Nephron (organoid): ENCODE measurements at regions not wholly inside any gene's neighbourhood (a gene's known extent, or its start where the extent isn't known, plus 50 kb on each side); places are given as distances from the start of the nearest gene placed in this dataset.
"Not testable (repeated sequence)": the region's sequence is repeated elsewhere in the genome, so short reads cannot be mapped to it uniquely, and the experiment has no call there.

Experiments
- H3K27ac Mint-ChIP-seq, 3 experiments: 2 replicates each; pipeline ENCODE4 v1.8.0; 2020; ENCODE audit warnings: mixed read lengths in 3 of 3, mild to moderate bottlenecking in 2 of 3, moderate library complexity in 1 of 3
- H3K27me3 Mint-ChIP-seq: 2 replicates; pipeline ENCODE4 v1.8.0; 2021; ENCODE audit warnings: low read depth, mild to moderate bottlenecking, moderate library complexity, mixed read lengths
- H3K36me3 Mint-ChIP-seq: 2 replicates; pipeline ENCODE4 v1.8.0; 2020; ENCODE audit warnings: low read depth, mixed read lengths
- H3K4me1 Mint-ChIP-seq: 2 replicates; pipeline ENCODE4 v1.8.0; 2020; ENCODE audit warnings: mixed read lengths
- H3K4me3 Mint-ChIP-seq, 3 experiments: 2 replicates each; pipeline ENCODE4 v1.8.0; 2020; ENCODE audit warnings: mild to moderate bottlenecking in 3 of 3, mixed read lengths in 3 of 3, moderate library complexity in 2 of 3
- H3K9me3 Mint-ChIP-seq: 2 replicates; pipeline ENCODE4 v1.8.0; 2020; ENCODE audit warnings: mixed read lengths
- TF ChIP-seq, protein P1 (sequence below), 3 experiments: fragments of 200-600 bp; sonication (generic); IDR thresholded peaks; one replicate each; pipeline ENCODE4 v1.5.0; 2021; ENCODE audit warnings: antibody characterized with exemption in 3 of 3; ENCODE audit not compliant: unreplicated experiment in 3 of 3

DNA sequence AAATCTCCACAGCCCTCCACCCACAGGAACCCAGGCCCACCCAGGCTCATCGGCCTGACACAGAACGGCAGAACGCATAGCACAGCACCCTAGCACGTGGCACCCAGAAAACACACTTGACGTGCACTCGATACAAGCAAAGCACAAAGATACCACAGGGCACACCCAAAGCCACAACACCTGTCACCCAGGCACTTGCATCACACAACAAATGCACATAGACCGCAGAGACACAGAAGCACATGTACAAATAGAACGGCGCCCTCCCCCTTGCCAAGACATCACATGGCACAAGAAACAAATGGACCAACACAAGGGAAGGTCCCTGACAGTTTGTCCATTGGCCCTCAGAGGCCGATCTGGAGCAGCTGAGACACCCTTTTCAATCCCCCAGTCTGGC, 147.7 kb upstream of the WSCD1 start:
- Mint-ChIP-seq H3K4me1 (peaks cover 16% of the 10 kb centered on the region), H3K4me3 (no peak overlapping the region), H3K9me3 (no peaks in the 10 kb centered on the region), H3K27ac (no peak overlapping the region), H3K27me3 (peaks cover 14% of the 10 kb centered on the region), H3K36me3 (no peaks in the 10 kb centered on the region)
- TF ChIP-seq, protein P1, sequence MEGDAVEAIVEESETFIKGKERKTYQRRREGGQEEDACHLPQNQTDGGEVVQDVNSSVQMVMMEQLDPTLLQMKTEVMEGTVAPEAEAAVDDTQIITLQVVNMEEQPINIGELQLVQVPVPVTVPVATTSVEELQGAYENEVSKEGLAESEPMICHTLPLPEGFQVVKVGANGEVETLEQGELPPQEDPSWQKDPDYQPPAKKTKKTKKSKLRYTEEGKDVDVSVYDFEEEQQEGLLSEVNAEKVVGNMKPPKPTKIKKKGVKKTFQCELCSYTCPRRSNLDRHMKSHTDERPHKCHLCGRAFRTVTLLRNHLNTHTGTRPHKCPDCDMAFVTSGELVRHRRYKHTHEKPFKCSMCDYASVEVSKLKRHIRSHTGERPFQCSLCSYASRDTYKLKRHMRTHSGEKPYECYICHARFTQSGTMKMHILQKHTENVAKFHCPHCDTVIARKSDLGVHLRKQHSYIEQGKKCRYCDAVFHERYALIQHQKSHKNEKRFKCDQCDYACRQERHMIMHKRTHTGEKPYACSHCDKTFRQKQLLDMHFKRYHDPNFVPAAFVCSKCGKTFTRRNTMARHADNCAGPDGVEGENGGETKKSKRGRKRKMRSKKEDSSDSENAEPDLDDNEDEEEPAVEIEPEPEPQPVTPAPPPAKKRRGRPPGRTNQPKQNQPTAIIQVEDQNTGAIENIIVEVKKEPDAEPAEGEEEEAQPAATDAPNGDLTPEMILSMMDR (IDR thresholded peaks at IDR 0.05; ENCODE audit: unreplicated experiment in 3 of 3) = no peak

DNA sequence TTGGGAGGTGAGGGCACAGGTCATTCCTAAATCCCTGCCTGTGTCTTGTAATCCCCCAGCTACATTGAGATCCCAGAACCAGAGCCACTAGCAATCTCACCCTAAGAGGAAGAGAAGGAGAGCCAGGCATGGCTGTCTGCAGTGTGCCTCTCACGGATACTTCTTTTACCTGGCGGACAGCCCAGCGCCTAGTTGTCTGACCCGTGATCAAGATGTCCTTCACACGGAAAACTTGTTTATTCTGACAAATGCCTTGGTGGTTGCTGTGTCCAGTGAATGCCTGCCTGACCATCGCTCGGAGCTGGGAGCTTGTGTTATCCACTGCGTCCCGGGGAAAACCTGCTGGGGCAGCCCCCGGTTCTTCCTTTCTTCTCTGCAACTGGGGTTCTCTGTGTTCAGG, 140.5 kb upstream of the WSCD1 start:
- TF ChIP-seq, protein P1 (IDR thresholded peaks at IDR 0.05; ENCODE audit: unreplicated experiment in 3 of 3) = no peak
- H3K4me1 Mint-ChIP-seq = peaks cover 5% of the 10 kb centered on the region
- no peaks in the 10 kb centered on the region for H3K36me3 Mint-ChIP-seq
- peaks cover 4% of the 10 kb centered on the region for H3K9me3 Mint-ChIP-seq
- H3K27me3 Mint-ChIP-seq = no peaks in the 10 kb centered on the region
- no peak overlapping the region for H3K4me3 Mint-ChIP-seq
- no peak overlapping the region for H3K27ac Mint-ChIP-seq

DNA sequence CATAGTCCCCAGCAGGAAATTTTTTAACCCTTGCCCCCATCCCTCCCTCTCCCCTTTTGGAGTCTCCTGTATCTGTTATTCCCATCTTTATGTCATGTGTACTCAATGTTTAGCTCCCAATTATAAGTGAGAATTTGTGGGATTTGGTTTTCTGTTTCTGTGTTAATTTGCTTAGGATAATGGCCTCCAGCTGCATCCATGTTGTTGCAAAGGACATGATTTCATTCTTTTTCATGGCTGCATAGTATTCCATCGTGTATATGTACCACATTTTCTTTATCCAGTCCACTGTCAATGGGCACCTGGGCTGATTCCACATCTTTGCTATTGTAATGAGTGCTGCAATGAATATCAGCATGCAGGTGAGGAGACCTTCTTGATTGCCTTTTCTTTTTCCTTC, 139.6 kb upstream of the WSCD1 start:
- H3K4me1 Mint-ChIP-seq, H3K36me3 Mint-ChIP-seq, H3K27ac Mint-ChIP-seq, H3K27me3 Mint-ChIP-seq, H3K4me3 Mint-ChIP-seq, H3K9me3 Mint-ChIP-seq: not testable (repeated sequence)

DNA sequence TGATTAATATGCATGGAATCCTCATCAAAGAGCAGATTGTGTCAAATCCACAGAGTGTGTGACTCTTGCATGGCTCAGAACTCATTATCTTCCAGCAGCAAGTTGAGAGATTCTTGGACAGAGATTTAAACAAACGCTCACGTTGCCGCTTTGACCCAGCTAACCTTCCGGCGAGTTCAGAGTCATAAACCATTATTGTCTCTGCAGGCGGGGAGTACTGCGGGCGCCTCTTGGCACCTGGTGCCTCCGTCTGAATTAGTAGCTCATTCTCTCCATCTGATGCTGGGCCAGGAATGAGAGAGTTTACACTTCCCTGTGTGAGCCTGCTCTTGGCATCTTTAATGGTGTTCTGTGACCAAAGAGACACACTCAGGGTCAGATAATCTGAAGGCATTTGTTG, 138.6 kb upstream of the WSCD1 start:
- TF ChIP-seq, protein P1 (IDR thresholded peaks at IDR 0.05; ENCODE audit: unreplicated experiment in 3 of 3) = no peak
- Mint-ChIP-seq H3K27me3 (no peaks in the 10 kb centered on the region), H3K4me1 (peaks cover 5% of the 10 kb centered on the region)

DNA sequence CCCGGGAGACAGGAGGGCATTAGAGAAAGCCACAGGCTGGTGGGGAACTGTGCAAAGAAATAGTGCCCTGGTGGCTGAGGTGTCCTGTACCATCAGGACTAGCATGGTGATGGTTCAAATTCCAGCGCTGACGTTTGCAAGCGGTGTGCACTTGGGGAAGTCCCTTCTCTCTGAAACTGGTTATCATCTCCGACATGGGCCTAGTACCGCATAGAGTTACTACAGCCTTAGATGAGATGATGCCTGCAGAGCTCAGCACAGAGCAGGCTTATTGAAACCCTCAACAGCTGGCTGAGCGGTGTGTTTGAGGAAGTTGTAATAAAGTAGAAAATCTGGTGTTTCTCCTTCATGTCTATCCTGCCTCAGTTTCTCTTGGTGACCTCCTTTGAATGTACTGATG, 136.7 kb upstream of the WSCD1 start:
- peaks cover 5% of the 10 kb centered on the region for H3K4me1 Mint-ChIP-seq
- no peaks in the 10 kb centered on the region for H3K27me3 Mint-ChIP-seq

More for the DNA sequence above, 138.6 kb upstream of the WSCD1 start:
- Mint-ChIP-seq H3K27ac (peak overlapping the region in 1 of 3 experiments; percentile 3), H3K9me3 (peaks cover 9% of the 10 kb centered on the region), H3K36me3 (no peaks in the 10 kb centered on the region), H3K4me3 (no peak overlapping the region)

DNA sequence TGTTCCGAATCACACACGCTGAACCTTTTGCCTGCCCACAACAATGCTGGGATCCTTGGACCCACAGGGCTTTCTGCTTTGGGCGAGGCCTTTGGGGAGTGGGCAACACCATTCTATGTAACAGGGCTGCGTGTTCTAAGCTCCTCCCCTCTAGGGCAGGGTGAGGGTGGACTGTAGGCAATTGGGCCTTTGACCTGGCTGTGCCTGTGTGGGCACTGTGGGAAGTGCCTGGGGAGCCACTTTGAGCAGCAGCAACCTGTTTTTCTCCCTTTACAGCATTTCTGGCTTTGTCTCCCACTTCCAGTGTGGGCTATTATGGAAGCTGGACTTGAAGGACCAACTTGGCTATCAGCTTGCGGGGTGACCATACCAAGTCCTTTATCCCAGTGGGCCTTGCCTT, 128.9 kb upstream of the WSCD1 start:
- H3K9me3 Mint-ChIP-seq = peaks cover 6% of the 10 kb centered on the region
- H3K27me3 Mint-ChIP-seq = peaks cover 1% of the 10 kb centered on the region
- H3K4me1 Mint-ChIP-seq = peaks cover 15% of the 10 kb centered on the region
- no peaks in the 10 kb centered on the region for H3K36me3 Mint-ChIP-seq
- H3K4me3 Mint-ChIP-seq = no peak overlapping the region
- TF ChIP-seq, protein P1 (IDR thresholded peaks at IDR 0.05; ENCODE audit: unreplicated experiment in 3 of 3) = no peak
- H3K27ac Mint-ChIP-seq = no peak overlapping the region

More for the DNA sequence above, 136.7 kb upstream of the WSCD1 start:
- TF ChIP-seq, protein P1 (IDR thresholded peaks at IDR 0.05; ENCODE audit: unreplicated experiment in 3 of 3) = no peak
- no peaks in the 10 kb centered on the region for H3K36me3 Mint-ChIP-seq
- H3K27ac Mint-ChIP-seq = no peak overlapping the region
- H3K4me3 Mint-ChIP-seq = no peak overlapping the region
- H3K9me3 Mint-ChIP-seq = peaks cover 12% of the 10 kb centered on the region
